OCI-M2 (cell line): ENCODE measurements at regions not wholly inside any gene's neighbourhood (a gene's known extent, or its start where the extent isn't known, plus 50 kb on each side); places are given as distances from the start of the nearest gene placed in this dataset.
"Not testable (repeated sequence)": the region's sequence is repeated elsewhere in the genome, so short reads cannot be mapped to it uniquely, and the experiment has no call there.

Experiments used
- DNase-seq: peaks from one replicate; lab custom pipeline; 2025; ENCODE audit not compliant: unreplicated experiment; lab: John Stamatoyannopoulos, UW

GRCh38 chr4:97027728-97028410 is 1115.4 kb downstream of the STPG2 start:
- DNase-seq = no peak

- no peak for DNase-seq
These were observed 1114.5 kb downstream of the STPG2 start for GRCh38 chr4:97028785-97029184.

- DNase-seq = peak; percentile 10
These were observed 1105.7 kb downstream of the STPG2 start for GRCh38 chr4:97037411-97038145.

GRCh38 chr4:97038146-97038516 is 1105.1 kb downstream of the STPG2 start:
- DNase-seq = no peak

GRCh38 chr4:97072666-97073065 is 1070.6 kb downstream of the STPG2 start:
- DNase-seq = no peak

GRCh38 chr4:97073194-97073593 is 1070.1 kb downstream of the STPG2 start:
- no peak for DNase-seq

GRCh38 chr4:97074531-97074930 is 1068.7 kb downstream of the STPG2 start:
- DNase-seq = no peak

- DNase-seq = no peak
These were observed 1061.3 kb downstream of the STPG2 start for GRCh38 chr4:97081951-97082350.

- DNase-seq = not testable (repeated sequence)
These were observed 1046.2 kb downstream of the STPG2 start for GRCh38 chr4:97097036-97097435.

GRCh38 chr4:97101171-97101570 is 1042.1 kb downstream of the STPG2 start:
- DNase-seq = not testable (repeated sequence)

- DNase-seq = no peak
These were observed 1040.0 kb downstream of the STPG2 start for GRCh38 chr4:97103252-97103651.

- DNase-seq = no peak
These were observed 1039.3 kb downstream of the STPG2 start for GRCh38 chr4:97104006-97104405.

- DNase-seq = no peak
These were observed 1038.6 kb downstream of the STPG2 start for GRCh38 chr4:97104666-97105065.

GRCh38 chr4:97105347-97106099 is 1037.8 kb downstream of the STPG2 start:
- DNase-seq = no peak

GRCh38 chr4:97106161-97106560 is 1037.1 kb downstream of the STPG2 start:
- DNase-seq = no peak

- no peak for DNase-seq
These were observed 1032.8 kb downstream of the STPG2 start for GRCh38 chr4:97110506-97110905.

- DNase-seq = no peak
These were observed 1026.8 kb downstream of the STPG2 start for GRCh38 chr4:97116511-97116910.

- no peak for DNase-seq
These were observed 1021.8 kb downstream of the STPG2 start for GRCh38 chr4:97121493-97121892.

GRCh38 chr4:97123573-97123972 is 1019.7 kb downstream of the STPG2 start:
- DNase-seq = no peak

GRCh38 chr4:97132435-97132834 is 1010.8 kb downstream of the STPG2 start:
- no peak for DNase-seq

- no peak for DNase-seq
These were observed 1008.8 kb downstream of the STPG2 start for GRCh38 chr4:97134456-97134855.

- no peak for DNase-seq
These were observed 1003.5 kb downstream of the STPG2 start for GRCh38 chr4:97139791-97140190.
